Nucleus accumbens (tissue), 56 donors: ENCODE measurements at regions not wholly inside any gene's neighbourhood (a gene's known extent, or its start where the extent isn't known, plus 50 kb on each side); places are given as distances from the start of the nearest gene placed in this dataset.
"Not testable (repeated sequence)": the region's sequence is repeated elsewhere in the genome, so short reads cannot be mapped to it uniquely, and the experiment has no call there.

Experiments
- DNase-seq, 56 donors: peaks; one replicate each; lab custom pipeline; 2025; lab: John Stamatoyannopoulos, UW

DNA sequence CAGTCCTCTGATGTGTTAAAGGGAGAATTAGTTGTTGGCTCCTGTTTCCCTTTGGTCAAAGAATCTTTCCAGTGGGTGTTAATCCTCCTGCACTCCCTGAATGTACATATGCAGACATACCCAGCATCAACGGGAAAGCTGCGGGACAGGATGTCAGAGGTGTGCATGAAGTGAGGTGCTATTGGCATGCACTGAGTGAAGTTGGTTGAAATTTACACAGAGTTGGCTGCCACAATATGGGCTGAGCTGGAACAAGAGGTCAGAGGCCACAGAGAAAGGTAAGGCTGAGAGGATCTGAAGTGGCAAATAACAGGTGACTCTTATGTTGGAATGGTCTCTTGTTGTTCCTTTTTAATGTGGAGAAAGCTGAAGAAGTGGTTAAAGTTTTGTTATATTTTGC, 82.7 kb upstream of the AKIRIN2 start:
- no peak for DNase-seq

DNA sequence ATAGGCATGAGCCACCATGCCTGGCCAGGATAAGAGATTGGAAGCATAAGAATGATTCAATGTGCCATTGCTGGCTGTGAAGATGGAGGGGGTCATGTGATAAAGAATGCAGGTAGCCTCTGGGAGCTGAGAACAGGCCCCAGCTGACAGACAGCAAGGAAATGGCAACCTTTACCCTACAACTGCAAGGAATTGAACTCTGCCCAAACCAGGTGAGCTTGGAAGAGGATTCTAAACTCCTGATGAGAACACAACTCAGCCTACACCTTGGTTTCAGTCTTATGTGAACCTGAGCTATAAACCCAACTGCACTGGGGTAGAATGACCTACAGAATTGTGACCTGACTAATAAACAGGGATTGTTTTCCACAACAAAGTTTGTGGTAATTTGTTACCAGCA, 82.0 kb upstream of the AKIRIN2 start:
- no peak for DNase-seq

DNA sequence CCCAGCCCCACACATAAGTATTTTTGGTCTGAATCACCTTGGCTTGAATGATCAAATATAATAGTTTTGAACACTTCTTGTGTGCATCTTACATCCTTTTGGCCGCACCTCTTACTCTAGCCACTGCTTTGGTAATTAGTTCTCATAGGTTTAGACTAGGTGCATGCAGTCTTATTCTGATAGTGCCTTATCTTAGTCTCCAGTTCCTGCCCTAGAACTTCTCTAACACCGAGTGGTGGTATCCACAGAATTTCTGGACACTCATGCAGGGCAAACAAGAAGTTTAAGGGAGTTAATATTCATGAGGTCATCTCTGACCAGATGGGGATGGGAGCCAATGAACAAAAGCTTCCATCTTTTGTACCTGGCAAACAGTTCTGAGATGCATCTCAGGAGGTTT, 77.5 kb upstream of the AKIRIN2 start:
- DNase-seq, result no peak

- DNase-seq, result no peak
Observed at GRCh38 chr6:87772597-87773530, 70.8 kb upstream of the AKIRIN2 start.

DNA sequence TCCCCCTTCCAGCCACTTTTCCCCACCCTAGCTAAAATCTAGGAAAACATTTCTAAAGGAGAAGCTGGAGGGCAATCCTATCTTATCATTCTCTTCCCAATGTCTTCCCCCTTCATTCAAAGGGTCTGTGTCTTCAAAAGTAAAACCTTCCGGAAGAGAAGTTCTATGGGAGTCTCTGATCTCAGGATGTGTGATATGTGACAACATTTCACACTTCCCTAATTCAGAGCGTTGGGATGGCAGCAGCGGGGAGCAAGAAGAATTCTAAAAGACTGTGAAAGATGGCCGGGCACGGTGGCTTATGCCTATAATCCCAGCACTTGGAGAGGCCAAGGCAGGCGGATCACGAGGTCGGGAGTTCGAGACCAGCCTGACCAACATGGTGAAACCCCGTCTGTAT, 65.4 kb upstream of the AKIRIN2 start:
- no peak for DNase-seq

DNA sequence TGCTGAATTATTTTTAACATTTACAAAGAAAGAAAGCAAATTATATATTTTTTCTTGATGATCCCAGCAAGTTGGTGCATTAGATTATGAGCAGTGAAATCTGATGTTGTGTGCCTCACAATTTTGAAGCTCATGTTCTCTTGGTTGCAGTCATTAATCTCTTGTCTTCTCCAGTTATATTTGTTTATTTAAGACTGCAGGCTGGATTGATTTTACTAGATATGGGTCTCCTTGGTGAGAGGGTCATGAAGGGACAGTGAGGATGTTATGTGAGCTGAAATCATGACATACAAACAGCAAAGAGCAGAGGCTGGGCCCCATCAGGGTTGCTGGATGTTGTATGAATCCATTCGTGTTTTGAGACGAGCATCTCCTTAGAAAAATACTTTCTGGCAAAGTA, 64.2 kb upstream of the AKIRIN2 start:
- DNase-seq, result no peak

DNA sequence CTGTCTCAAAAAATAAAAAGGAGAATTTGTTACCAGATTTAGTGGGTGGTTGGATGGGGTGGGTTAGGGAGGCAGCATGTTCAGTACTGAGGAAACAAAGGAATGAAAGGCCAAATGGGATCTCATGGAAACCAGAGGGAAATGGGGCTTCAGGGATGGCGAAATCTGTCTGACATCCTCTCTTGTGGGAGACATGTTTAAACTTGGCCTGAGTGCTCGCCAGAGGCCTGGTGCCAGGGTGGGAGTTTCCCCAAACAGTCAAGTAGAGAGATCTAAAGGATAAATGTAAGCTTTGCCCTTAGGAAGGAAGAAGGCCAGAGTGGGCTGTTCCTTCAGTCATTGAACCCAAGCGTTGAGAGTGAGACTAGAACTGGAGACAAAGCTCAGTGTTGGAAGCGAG, 61.9 kb upstream of the AKIRIN2 start:
- no peak for DNase-seq

DNA sequence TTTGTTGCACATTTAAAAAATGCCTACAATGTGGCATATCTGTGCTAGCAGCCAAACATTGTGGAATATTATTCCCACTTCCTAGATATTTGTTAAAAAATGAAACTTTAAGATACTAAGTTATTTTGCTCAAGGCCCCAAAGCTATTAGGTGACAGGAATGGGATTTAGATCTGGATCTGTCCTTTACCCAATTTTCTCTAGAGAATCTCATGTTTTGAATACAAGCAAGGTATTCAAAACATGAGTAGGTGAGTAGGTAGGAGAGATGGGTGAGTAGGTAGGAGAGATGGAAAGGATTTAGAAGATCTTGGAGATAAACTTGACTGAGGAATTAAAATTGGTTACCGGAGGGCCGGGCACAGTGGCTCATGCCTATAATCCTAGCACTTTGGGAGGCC, 61.2 kb upstream of the AKIRIN2 start:
- DNase-seq, result no peak

- no peak for DNase-seq
Observed at GRCh38 chr6:87762116-87762515, 60.1 kb upstream of the AKIRIN2 start.

DNA sequence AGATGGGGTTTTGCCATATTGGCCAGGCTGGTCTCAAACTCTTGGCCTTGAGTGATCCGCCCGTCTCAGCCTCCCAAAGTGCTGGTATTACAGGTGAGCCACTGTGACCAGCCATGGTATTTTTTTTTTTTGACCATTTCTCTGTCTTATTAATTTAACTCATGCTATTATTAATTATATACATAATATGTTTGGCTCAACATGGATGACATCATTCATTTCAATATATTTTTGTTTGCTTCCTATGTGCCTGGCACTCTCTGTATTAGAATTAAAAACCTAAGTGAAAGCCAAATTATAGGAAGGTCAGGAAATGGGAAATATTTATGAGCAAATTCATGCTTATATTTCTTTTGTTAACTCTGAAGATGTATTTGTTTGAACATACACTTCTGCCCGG, 55.8 kb upstream of the AKIRIN2 start:
- DNase-seq, result no peak

DNA sequence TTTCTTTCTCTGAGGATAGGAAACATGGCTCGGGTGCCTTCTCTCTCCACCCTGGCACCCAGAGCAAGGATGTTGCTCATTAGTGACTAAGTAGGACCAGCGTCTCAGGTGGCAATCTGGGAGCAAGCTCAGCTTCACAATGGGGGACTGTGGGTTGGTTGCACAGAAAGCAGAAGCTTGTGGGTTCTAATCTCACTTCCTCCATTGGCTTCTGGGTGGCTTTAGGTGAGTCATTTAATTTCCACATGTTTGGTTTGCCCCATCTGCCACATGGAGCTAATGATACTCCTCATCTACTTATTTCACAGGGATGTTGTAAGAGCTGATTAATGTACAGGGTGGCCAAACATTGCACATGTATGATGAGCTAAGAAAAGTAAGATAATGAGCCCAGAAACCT, 54.8 kb upstream of the AKIRIN2 start:
- DNase-seq, result peak in 7 of 56 donors; percentile 2 to 6 (median 4)

GRCh38 chr6:87755708-87756671, 54.0 kb upstream of the AKIRIN2 start:
- peak in 4 of 56 donors; percentile 1 to 16 (median 5) for DNase-seq

- no peak for DNase-seq
Observed at GRCh38 chr6:87754828-87755227, 52.8 kb upstream of the AKIRIN2 start.

- no peak for DNase-seq
Observed at GRCh38 chr6:87753131-87753685, 51.2 kb upstream of the AKIRIN2 start.

DNA sequence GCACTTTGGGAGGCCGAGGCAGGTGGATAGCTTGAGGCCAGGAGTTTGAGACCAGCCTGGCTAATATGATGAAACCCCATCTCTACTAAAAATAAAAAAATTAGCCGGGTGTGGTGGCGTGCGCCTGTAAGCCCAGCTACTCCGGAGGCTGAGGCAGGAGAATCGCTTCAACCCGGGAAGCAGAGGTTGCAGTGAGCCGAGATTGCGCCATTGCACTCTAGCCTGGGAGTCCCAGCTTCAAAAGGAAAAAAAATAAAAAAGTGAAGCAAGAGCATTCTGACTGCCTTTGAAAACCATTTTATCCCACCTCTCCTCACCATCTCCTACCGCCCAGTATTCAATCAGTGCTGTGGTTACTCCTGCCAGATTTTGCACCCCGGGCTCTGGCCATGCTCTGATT, 50.5 kb upstream of the AKIRIN2 start:
- DNase-seq, result not testable (repeated sequence)
